ENCODE measurements at regions not wholly inside any gene's neighbourhood (a gene's known extent, or its start where the extent isn't known, plus 50 kb on each side); places are given as distances from the start of the nearest gene placed in this dataset.

- Histone ChIP-seq H3K27ac (ENCODE audit: insufficient read depth, low read length) (no peak overlapping the region), H3K9ac (ENCODE audit: insufficient read depth, low read length) (no peak overlapping the region), H3K4me2 (ENCODE audit: extremely low read depth, insufficient read depth, low read length) (no peak overlapping the region), H4K20me1 (ENCODE audit: control insufficient read depth, extremely low read depth, insufficient read depth, low read length) (no peaks in the 10 kb centered on the region), H3K36me3 (ENCODE audit: control insufficient read depth, insufficient read depth, low read length) (no peaks in the 10 kb centered on the region), H3K79me2 (ENCODE audit: control insufficient read depth, insufficient read depth, low read length) (no peaks in the 10 kb centered on the region), H3K4me3 (replicated peaks in 1 of 4; ENCODE audit: control extremely low read depth in 1 of 4, insufficient read depth in 1 of 4, low read depth in 3 of 4, low read length in 4 of 4) (no peak overlapping the region), H3K27me3 (ENCODE audit: control insufficient read depth, insufficient read depth, low read length) (no peaks in the 10 kb centered on the region), H2AFZ (ENCODE audit: low read length) (no peak overlapping the region), H3K4me1 (ENCODE audit: control insufficient read depth, extremely low read depth, insufficient read depth, low read length) (no peaks in the 10 kb centered on the region), H3K9me3 (ENCODE audit: control insufficient read depth, insufficient read depth, low read depth, low read length) (no peaks in the 10 kb centered on the region)
- TF ChIP-seq CTCF (conservative IDR thresholded peaks at IDR 0.05 in 1 of 2, IDR thresholded peaks at IDR 0.05 in 1 of 2; ENCODE audit: low read depth in 1 of 2, low read length in 2 of 2) (no peak), EZH2 (IDR thresholded peaks at IDR 0.05; ENCODE audit: low read length, missing control alignments) (no peak)
- DNase-seq (ENCODE audit: low read depth in 2 of 2), result no peak
Measured at GRCh38 chr13:104163866-104164630, 1097.8 kb upstream of the SLC10A2 start.

- H3K9me3 ChIP-seq (ENCODE audit: control insufficient read depth, insufficient read depth, low read depth, low read length), result no peaks in the 10 kb centered on the region
- no peak overlapping the region for H3K9ac ChIP-seq (ENCODE audit: insufficient read depth, low read length)
- H3K4me1 ChIP-seq (ENCODE audit: control insufficient read depth, extremely low read depth, insufficient read depth, low read length), result no peaks in the 10 kb centered on the region
- no peak overlapping the region for H3K4me2 ChIP-seq (ENCODE audit: extremely low read depth, insufficient read depth, low read length)
- H3K27me3 ChIP-seq (ENCODE audit: control insufficient read depth, insufficient read depth, low read length), result no peaks in the 10 kb centered on the region
- H2AFZ ChIP-seq (ENCODE audit: low read length), result no peak overlapping the region
- no peak overlapping the region for H3K27ac ChIP-seq (ENCODE audit: insufficient read depth, low read length)
- no peaks in the 10 kb centered on the region for H3K36me3 ChIP-seq (ENCODE audit: control insufficient read depth, insufficient read depth, low read length)
- no peaks in the 10 kb centered on the region for H3K79me2 ChIP-seq (ENCODE audit: control insufficient read depth, insufficient read depth, low read length)
- DNase-seq (ENCODE audit: low read depth in 2 of 2), result no peak
- no peaks in the 10 kb centered on the region for H4K20me1 ChIP-seq (ENCODE audit: control insufficient read depth, extremely low read depth, insufficient read depth, low read length)
- TF ChIP-seq EZH2 (IDR thresholded peaks at IDR 0.05; ENCODE audit: low read length, missing control alignments) (no peak), CTCF (conservative IDR thresholded peaks at IDR 0.05 in 1 of 2, IDR thresholded peaks at IDR 0.05 in 1 of 2; ENCODE audit: low read depth in 1 of 2, low read length in 2 of 2) (no peak)
- no peak overlapping the region for H3K4me3 ChIP-seq (replicated peaks in 1 of 4; ENCODE audit: control extremely low read depth in 1 of 4, insufficient read depth in 1 of 4, low read depth in 3 of 4, low read length in 4 of 4)
Measured at GRCh38 chr13:104160536-104160935, 1094.3 kb upstream of the SLC10A2 start.

- Histone ChIP-seq H3K36me3 (ENCODE audit: control insufficient read depth, insufficient read depth, low read length) (no peaks in the 10 kb centered on the region), H4K20me1 (ENCODE audit: control insufficient read depth, extremely low read depth, insufficient read depth, low read length) (no peaks in the 10 kb centered on the region), H3K9me3 (ENCODE audit: control insufficient read depth, insufficient read depth, low read depth, low read length) (no peaks in the 10 kb centered on the region), H3K4me2 (ENCODE audit: extremely low read depth, insufficient read depth, low read length) (no peak overlapping the region), H3K27me3 (ENCODE audit: control insufficient read depth, insufficient read depth, low read length) (no peaks in the 10 kb centered on the region), H2AFZ (ENCODE audit: low read length) (no peak overlapping the region), H3K27ac (ENCODE audit: insufficient read depth, low read length) (no peak overlapping the region), H3K79me2 (ENCODE audit: control insufficient read depth, insufficient read depth, low read length) (no peaks in the 10 kb centered on the region), H3K9ac (ENCODE audit: insufficient read depth, low read length) (no peak overlapping the region), H3K4me3 (replicated peaks in 1 of 4; ENCODE audit: control extremely low read depth in 1 of 4, insufficient read depth in 1 of 4, low read depth in 3 of 4, low read length in 4 of 4) (peak overlapping the region in 1 of 4 experiments; percentile 1), H3K4me1 (ENCODE audit: control insufficient read depth, extremely low read depth, insufficient read depth, low read length) (no peaks in the 10 kb centered on the region)
- TF ChIP-seq EZH2 (IDR thresholded peaks at IDR 0.05; ENCODE audit: low read length, missing control alignments) (no peak), CTCF (conservative IDR thresholded peaks at IDR 0.05 in 1 of 2, IDR thresholded peaks at IDR 0.05 in 1 of 2; ENCODE audit: low read depth in 1 of 2, low read length in 2 of 2) (no peak)
- peak in 1 of 2 donors; percentile 1 for DNase-seq (ENCODE audit: low read depth in 2 of 2)
Measured at GRCh38 chr13:104143760-104144416, 1077.7 kb upstream of the SLC10A2 start.
